K562 (cell line): ENCODE measurements at regions not wholly inside any gene's neighbourhood (a gene's known extent, or its start where the extent isn't known, plus 50 kb on each side); places are given as distances from the start of the nearest gene placed in this dataset.

ENCODE experiments used
- ATAC-seq: fragments of 200-7000 bp; cut with Tn5 transposase; 3 replicates; pipeline ENCODE4 v1.9.1; 2020; ENCODE audit warnings: moderate library complexity
- BruUV-seq: library from RNA; stranded (reverse); fragments of 400-500 nt; replicated peaks from 2 replicates; lab custom pipeline; 2021; lab: Mats Ljungman, UMichigan
- CTCF ChIA-PET: fragments of 300-600 bp; formaldehyde crosslinking; extraction: SDS; loops from one replicate; lab custom pipeline; 2021; ENCODE audit warnings: low intra/inter-chr PET ratio; lab: Yijun Ruan, JAX
- POLR2A ChIA-PET: fragments of 300-600, 350-650 bp; sonication (Branson Sonifier 250); formaldehyde crosslinking; extraction: SDS; loops from one replicate; lab custom pipeline; 2021; ENCODE audit warnings: antibody characterized with exemption, inconsistent platforms; lab: Yijun Ruan, JAX
- DNase-seq, 4 experiments: peaks; one replicate each; pipeline versions ENCODE4 v3.0.0 to v3.0.0-alpha.2; 2011 to 2018; ENCODE audit warnings: low spot score in 3 of 4, mixed read lengths in 3 of 4; ENCODE audit errors: extremely low read depth in 1 of 4
- FAIRE-seq: peaks from 2 replicates; lab custom pipeline; 2011; peaks lifted over from hg19 to GRCh38; lab: Jason Lieb, UNC
- H2AFZ ChIP-seq: 2 replicates; pipeline ENCODE4 v1.6.0; 2011; ENCODE audit warnings: low read depth, low read length, control low read depth, inconsistent platforms
- H3K27ac ChIP-seq: fragments of 200-600 bp; 3 replicates; pipeline ENCODE4 v1.8.0; 2011; ENCODE audit warnings: low read depth, mild to moderate bottlenecking, control low read depth, inconsistent platforms, low read length, moderate library complexity, mixed read lengths; ENCODE audit errors: extremely low read depth
- H3K27me3 ChIP-seq, 2 experiments: fragments of 300-600 bp in 1 of 2; 2 replicates in 1 of 2; 3 replicates in 1 of 2; pipeline versions ENCODE4 v1.6.0 to v1.8.0; 2011; ENCODE audit warnings: inconsistent platforms in 2 of 2, low read length in 2 of 2, mild to moderate bottlenecking in 1 of 2, mixed read lengths in 1 of 2, moderate library complexity in 1 of 2; ENCODE audit not compliant: control insufficient read depth in 2 of 2, insufficient read depth in 2 of 2
- H3K36me3 ChIP-seq: fragments of 300-600 bp; 3 replicates; pipeline ENCODE4 v1.8.0; 2011; ENCODE audit warnings: mild to moderate bottlenecking, low read length, inconsistent platforms; ENCODE audit not compliant: control insufficient read depth, insufficient read depth
- H3K4me1 ChIP-seq, 2 experiments: fragments of 200-600 bp in 1 of 2; replicated peaks in 1 of 2; 2 replicates in 1 of 2; 3 replicates in 1 of 2; pipeline versions ENCODE4 v1.5.1 to v1.8.0; 2011; ENCODE audit warnings: inconsistent platforms in 2 of 2, low read length in 2 of 2, mild to moderate bottlenecking in 1 of 2, mixed read lengths in 1 of 2, moderate library complexity in 1 of 2; ENCODE audit not compliant: control insufficient read depth in 2 of 2, insufficient read depth in 2 of 2
- H3K4me2 ChIP-seq: 2 replicates; pipeline ENCODE4 v1.6.1; 2011; ENCODE audit warnings: low read length, control low read depth, inconsistent platforms, mixed read lengths; ENCODE audit not compliant: insufficient read depth
- H3K4me3 ChIP-seq: fragments of 200-600 bp; sonication (generic), shearing (Covaris generic); 2 replicates; pipeline ENCODE4 v1.5.1; 2016; ENCODE audit warnings: control low read depth, inconsistent platforms
- H3K79me2 ChIP-seq: fragments of 200-600 bp; 3 replicates; pipeline ENCODE4 v1.8.0; 2011; ENCODE audit warnings: low read length, inconsistent platforms; ENCODE audit not compliant: control insufficient read depth, insufficient read depth
- H3K9ac ChIP-seq, 2 experiments: 2 replicates each; pipeline versions ENCODE4 v1.6.0 to v1.6.1; 2011; ENCODE audit warnings: low read depth in 2 of 2, low read length in 2 of 2, control low read depth in 1 of 2, inconsistent platforms in 1 of 2, mild to moderate bottlenecking in 1 of 2, mixed read lengths in 1 of 2; ENCODE audit not compliant: insufficient read depth in 1 of 2
- H3K9me1 ChIP-seq: one replicate; pipeline ENCODE4 v1.6.0; 2011; ENCODE audit warnings: inconsistent platforms, mild to moderate bottlenecking, low read length, moderate library complexity; ENCODE audit not compliant: control insufficient read depth, insufficient read depth
- H3K9me3 ChIP-seq: replicated peaks from 2 replicates; pipeline ENCODE4 v1.5.1; 2011; ENCODE audit warnings: low read depth, low read length, inconsistent platforms; ENCODE audit not compliant: control insufficient read depth, insufficient read depth
- H4K20me1 ChIP-seq: replicated peaks from 2 replicates; pipeline ENCODE4 v1.6.1; 2011; ENCODE audit warnings: low read length, inconsistent platforms, mixed read lengths; ENCODE audit not compliant: control insufficient read depth, insufficient read depth
- CHD1 ChIP-seq: fragments of 200-600 bp; sonication (generic); IDR thresholded peaks from one replicate; pipeline ENCODE4 v1.6.1; 2012; ENCODE audit warnings: mild to moderate bottlenecking, moderate library complexity, low read length, inconsistent platforms
- MAFG ChIP-seq: fragments of 450-650 bp; conservative IDR thresholded peaks from 2 replicates; pipeline ENCODE4 v1.6.1; 2016; ENCODE audit warnings: missing genetic modification characterization, missing compliant biosample characterization
- NKRF ChIP-seq: fragments of 450-650 bp; IDR thresholded peaks from 2 replicates; pipeline ENCODE4 v1.6.1; 2016; ENCODE audit warnings: borderline replicate concordance
- PHB2 ChIP-seq: fragments of 450-650 bp; IDR thresholded peaks from 2 replicates; pipeline ENCODE4 v1.6.1; 2017; ENCODE audit warnings: low read depth
- STAG1 ChIP-seq: sonication (generic); formaldehyde crosslinking; IDR thresholded peaks from 2 replicates; pipeline ENCODE4 v1.5.0; 2020; ENCODE audit warnings: missing genetic modification reagents, borderline replicate concordance
- STAT5A ChIP-seq: IDR thresholded peaks from 2 replicates; pipeline ENCODE4 v1.6.1; 2012; ENCODE audit warnings: low read length, inconsistent platforms, borderline replicate concordance
- STAT5B ChIP-seq: fragments of 250-450 bp; sonication (Bioruptor Pico); IDR thresholded peaks from 2 replicates; pipeline ENCODE4 v1.8.0; 2021; ENCODE audit warnings: mild to moderate bottlenecking, inconsistent platforms
- TARDBP ChIP-seq: fragments of 450-650 bp; IDR thresholded peaks from 2 replicates; pipeline ENCODE4 v1.6.1; 2016
- ZNF280A ChIP-seq: fragments of 450-650 bp; IDR thresholded peaks from 2 replicates; pipeline ENCODE4 v1.6.1; 2018; ENCODE audit warnings: mild to moderate bottlenecking, low read depth; ENCODE audit not compliant: partially characterized antibody
- ZNF316 ChIP-seq: fragments of 450-650 bp; IDR thresholded peaks from 2 replicates; pipeline ENCODE4 v1.6.1; 2016
- whole genome bisulfite sequencing: fragments of 100-300 bp; shearing (Covaris generic); methylation state at CpG from one replicate; pipeline ENCODE4 v1.1.6; 2016; ENCODE audit warnings: low coverage, mixed read lengths; ENCODE audit not compliant: insufficient coverage; ENCODE audit errors: missing lambda C conversion rate; 5-methylcytosine and 5-hydroxymethylcytosine counted together
- in situ Hi-C: fragments of 300-500 bp; cut with MboI; formaldehyde crosslinking; loops from 4 replicates; pipeline ENCODE4 v1.15.0; 2018; ENCODE audit warnings: inconsistent platforms, mixed read lengths
- intact Hi-C: fragments of 100-400 bp; cut with micrococcal nuclease; formaldehyde crosslinking; loops from 2 replicates; pipeline ENCODE4 v1.14.2; 2022

- BruUV-seq, result no TSS peak
- ChIA-PET CTCF (no interaction called here), POLR2A (interaction anchor here (0.9 to 1.4 kb wide), 2 partner anchors 15 to 20 kb away, joined by 3 read pairs; no protein-coding TSS in a partner anchor)
- intact Hi-C loops (no loop called here), in situ Hi-C loops (no loop called here)
- Histone ChIP-seq H3K36me3 (no peaks in the 10 kb centered on the region), H3K27ac (no peak overlapping the region), H3K9me1 (no peaks in the 10 kb centered on the region), H3K4me3 (no peak overlapping the region), H3K79me2 (no peaks in the 10 kb centered on the region), H3K9ac (peak overlapping the region in 1 of 2 experiments; percentile 26; a peak in 2 of 4 replicates), H4K20me1 (no peaks in the 10 kb centered on the region), H3K4me2 (no peak overlapping the region), H2AFZ (no peak overlapping the region), H3K27me3 (no peaks in the 10 kb centered on the region), H3K4me1 (peaks cover 0 to 7% of the 10 kb centered on the region in 2 experiments; a peak in 2 of 5 replicates), H3K9me3 (no peaks in the 10 kb centered on the region; the same call in 1 of the 2 replicates)
- no peak for ATAC-seq
- TF ChIP-seq TARDBP (no peak), STAT5B (CRISPR knock-in tag) (no peak), STAG1 (CRISPR knock-in tag) (no peak)
- FAIRE-seq, result no peak
- WGBS, result 51% methylated on average over 9 of the region's 9 CpGs
- DNase-seq, result no peak
Observed at GRCh38 chr2:241932899-241933178, 63.3 kb downstream of the RTP5 start.

- WGBS, result 50% methylated on average over 10 of the region's 11 CpGs
- H3K27me3 ChIP-seq, result no peaks in the 10 kb centered on the region
- H3K4me3 ChIP-seq, result no peak overlapping the region
- DNase-seq, result no peak
- no peak for FAIRE-seq
- CTCF ChIA-PET, result no interaction called here
- in situ Hi-C loops, result no loop called here
- POLR2A ChIA-PET, result interaction anchor here (0.9 to 1.4 kb wide), 2 partner anchors 15 to 20 kb away, joined by 3 read pairs; no protein-coding TSS in a partner anchor
- H2AFZ ChIP-seq, result no peak overlapping the region
- no peak overlapping the region for H3K27ac ChIP-seq
- H3K4me2 ChIP-seq, result no peak overlapping the region
- H3K9ac ChIP-seq, result 0 out of 4 replicates have a peak overlapping the region, but pooled peaks of 1 of the 2 experiments have one; percentile 26
- H3K79me2 ChIP-seq, result no peaks in the 10 kb centered on the region
- no peaks in the 10 kb centered on the region for H3K36me3 ChIP-seq
- H3K4me1 ChIP-seq, result peaks cover 0 to 7% of the 10 kb centered on the region in 2 experiments; a peak in 2 of 5 replicates
- no peaks in the 10 kb centered on the region for H4K20me1 ChIP-seq
- H3K9me3 ChIP-seq, result no peaks in the 10 kb centered on the region; the same call in 1 of the 2 replicates
- TF ChIP-seq CHD1 (no peak), MAFG (peak; percentile 31; the same call in 1 of the 2 replicates), ZNF316 (peak; percentile 32; the same call in 1 of the 2 replicates), ZNF280A (no peak), PHB2 (no peak), STAT5A (no peak), NKRF (no peak)
- TF ChIP-seq, all 486 proteins: peak for 2
- intact Hi-C loops, result no loop called here
- no peak for ATAC-seq
- no TSS peak for BruUV-seq
- no peaks in the 10 kb centered on the region for H3K9me1 ChIP-seq
Observed at GRCh38 chr2:241933179-241933911, 63.8 kb downstream of the RTP5 start.
